ENCODE measurements at regions not wholly inside any gene's neighbourhood (a gene's known extent, or its start where the extent isn't known, plus 50 kb on each side); places are given as distances from the start of the nearest gene placed in this dataset.

DNA sequence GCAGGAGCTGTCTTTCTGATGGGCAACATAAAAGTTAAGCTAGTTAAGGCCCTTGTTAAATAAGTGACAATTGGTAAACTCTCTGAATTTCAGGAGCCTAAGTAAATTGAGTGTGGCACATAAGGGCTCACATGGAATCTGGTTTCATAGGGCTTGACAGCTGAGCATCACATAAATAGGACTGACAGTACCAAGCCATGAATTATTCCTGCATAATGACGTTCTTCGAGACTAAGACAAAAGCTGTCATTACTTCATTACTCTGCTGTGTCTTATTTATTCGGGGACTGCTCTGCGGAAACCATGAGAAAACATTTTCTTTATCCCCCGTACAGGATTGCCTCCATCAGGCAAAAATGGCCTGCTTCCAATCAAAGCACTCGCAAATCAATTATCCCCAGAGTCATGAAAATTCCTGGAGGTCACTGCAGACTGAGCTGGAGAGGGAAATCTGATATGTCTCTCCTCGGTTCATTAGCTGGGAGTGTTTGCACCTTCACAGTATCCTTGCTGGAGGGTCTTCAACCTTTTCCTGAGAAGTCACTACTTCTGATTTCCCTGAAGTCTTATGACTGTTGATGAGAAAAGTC is 311.4 kb downstream of the CDH26 start:
- TF ChIP-seq RFX5 (IDR thresholded peaks at IDR 0.05; ENCODE audit: low read depth, low read length) (no peak), CTCF (conservative IDR thresholded peaks at IDR 0.05; ENCODE audit: low read depth, low read length) (no peak), MAFK (IDR thresholded peaks at IDR 0.05; ENCODE audit: low read depth, low read length) (no peak), BHLHE40 (IDR thresholded peaks at IDR 0.05; ENCODE audit: low read depth, low read length) (no peak), RAD21 (IDR thresholded peaks at IDR 0.05; ENCODE audit: low read length) (no peak), ELK1 (IDR thresholded peaks at IDR 0.05; ENCODE audit: borderline replicate concordance, low read depth, low read length) (no peak), POLR2A (IDR thresholded peaks at IDR 0.05; ENCODE audit: low read depth, low read length) (no peak), SMC3 (IDR thresholded peaks at IDR 0.05; ENCODE audit: low read depth, low read length) (no peak), MXI1 (IDR thresholded peaks at IDR 0.05; ENCODE audit: borderline replicate concordance, low read depth, low read length) (no peak), NFE2L2 (IDR thresholded peaks at IDR 0.05; ENCODE audit: low read depth, low read length) (no peak), FOS (IDR thresholded peaks at IDR 0.05; ENCODE audit: low read depth, low read length) (no peak), MAZ (IDR thresholded peaks at IDR 0.05; ENCODE audit: borderline replicate concordance, low read depth, low read length) (no peak), CEBPB (IDR thresholded peaks at IDR 0.05; ENCODE audit: low read depth, low read length) (no peak)
- TF ChIP-seq, protein P1, sequence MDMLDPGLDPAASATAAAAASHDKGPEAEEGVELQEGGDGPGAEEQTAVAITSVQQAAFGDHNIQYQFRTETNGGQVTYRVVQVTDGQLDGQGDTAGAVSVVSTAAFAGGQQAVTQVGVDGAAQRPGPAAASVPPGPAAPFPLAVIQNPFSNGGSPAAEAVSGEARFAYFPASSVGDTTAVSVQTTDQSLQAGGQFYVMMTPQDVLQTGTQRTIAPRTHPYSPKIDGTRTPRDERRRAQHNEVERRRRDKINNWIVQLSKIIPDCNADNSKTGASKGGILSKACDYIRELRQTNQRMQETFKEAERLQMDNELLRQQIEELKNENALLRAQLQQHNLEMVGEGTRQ (IDR thresholded peaks at IDR 0.05; ENCODE audit: low read depth, low read length), result no peak
